H1 (cell line): ENCODE measurements at regions not wholly inside any gene's neighbourhood (a gene's known extent, or its start where the extent isn't known, plus 50 kb on each side); places are given as distances from the start of the nearest gene placed in this dataset.

Experiments
- KDM1A ChIP-seq: fragments of 200-600, 300-600 bp; sonication (generic); IDR thresholded peaks from 2 replicates; pipeline ENCODE4 v1.7.1; 2016; ENCODE audit warnings: mild to moderate bottlenecking, low read length, borderline replicate concordance
- NRF1 ChIP-seq: IDR thresholded peaks from 2 replicates; pipeline ENCODE4 v1.6.1; 2011; ENCODE audit warnings: mild to moderate bottlenecking, low read depth, low read length, improper control_type of control experiment
- POLR2AphosphoS5 ChIP-seq: IDR thresholded peaks from 2 replicates; pipeline ENCODE4 v1.6.1; 2011; ENCODE audit warnings: low read depth, low read length
- SIRT6 ChIP-seq: IDR thresholded peaks from one replicate; pipeline ENCODE4 v1.7.1; 2012; ENCODE audit warnings: low read length, inconsistent platforms
- TCF12 ChIP-seq: IDR thresholded peaks from 2 replicates; pipeline ENCODE4 v1.6.1; 2011; ENCODE audit warnings: low read depth, mild to moderate bottlenecking, low read length
- TF ChIP-seq, protein P1 (sequence below), 3 experiments: IDR thresholded peaks; 1 replicate in 2 of 3; 2 replicates in 1 of 3; pipeline versions ENCODE4 v1.5.1 to v1.6.1; 2011; ENCODE audit warnings: low read length in 3 of 3, mild to moderate bottlenecking in 3 of 3, inconsistent platforms in 2 of 3, low read depth in 1 of 3, moderate library complexity in 1 of 3; ENCODE audit not compliant: insufficient read depth in 1 of 3; ENCODE audit errors: control extremely low read depth in 1 of 3

DNA sequence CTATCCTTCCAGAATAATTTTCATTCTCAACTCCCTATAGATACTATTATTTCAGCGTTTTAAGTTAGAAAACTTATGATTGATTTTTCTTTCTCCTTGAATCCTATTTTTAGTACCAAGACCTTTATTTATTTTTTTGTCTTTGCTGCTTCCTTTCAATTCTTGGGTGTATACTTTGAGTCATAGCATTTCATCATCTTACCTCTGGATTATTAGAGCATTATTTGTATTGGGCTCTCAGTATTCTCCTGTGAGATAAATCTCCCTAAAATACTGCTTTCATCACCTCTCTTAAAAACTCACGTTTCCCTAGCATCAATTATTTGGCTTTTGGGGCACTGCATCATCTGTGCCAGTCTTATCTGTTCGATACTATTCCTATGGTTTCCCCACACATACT lies 222.8 kb downstream of the POSTN start:
- TF ChIP-seq KDM1A (no peak), NRF1 (no peak), POLR2AphosphoS5 (no peak), SIRT6 (no peak), TCF12 (no peak)
- TF ChIP-seq, protein P1, sequence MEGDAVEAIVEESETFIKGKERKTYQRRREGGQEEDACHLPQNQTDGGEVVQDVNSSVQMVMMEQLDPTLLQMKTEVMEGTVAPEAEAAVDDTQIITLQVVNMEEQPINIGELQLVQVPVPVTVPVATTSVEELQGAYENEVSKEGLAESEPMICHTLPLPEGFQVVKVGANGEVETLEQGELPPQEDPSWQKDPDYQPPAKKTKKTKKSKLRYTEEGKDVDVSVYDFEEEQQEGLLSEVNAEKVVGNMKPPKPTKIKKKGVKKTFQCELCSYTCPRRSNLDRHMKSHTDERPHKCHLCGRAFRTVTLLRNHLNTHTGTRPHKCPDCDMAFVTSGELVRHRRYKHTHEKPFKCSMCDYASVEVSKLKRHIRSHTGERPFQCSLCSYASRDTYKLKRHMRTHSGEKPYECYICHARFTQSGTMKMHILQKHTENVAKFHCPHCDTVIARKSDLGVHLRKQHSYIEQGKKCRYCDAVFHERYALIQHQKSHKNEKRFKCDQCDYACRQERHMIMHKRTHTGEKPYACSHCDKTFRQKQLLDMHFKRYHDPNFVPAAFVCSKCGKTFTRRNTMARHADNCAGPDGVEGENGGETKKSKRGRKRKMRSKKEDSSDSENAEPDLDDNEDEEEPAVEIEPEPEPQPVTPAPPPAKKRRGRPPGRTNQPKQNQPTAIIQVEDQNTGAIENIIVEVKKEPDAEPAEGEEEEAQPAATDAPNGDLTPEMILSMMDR (IDR thresholded peaks at IDR 0.05; ENCODE audit: control extremely low read depth in 1 of 3, insufficient read depth in 1 of 3, low read depth in 1 of 3, low read length in 3 of 3): no peak
